Central memory CD8-positive, alpha-beta T cell (primary cell): ENCODE measurements at regions not wholly inside any gene's neighbourhood (a gene's known extent, or its start where the extent isn't known, plus 50 kb on each side); places are given as distances from the start of the nearest gene placed in this dataset.
"Not testable (repeated sequence)": the region's sequence is repeated elsewhere in the genome, so short reads cannot be mapped to it uniquely, and the experiment has no call there.

Source experiments
- ATAC-seq: fragments of 150-1000 bp; cut with Tn5 transposase; replicated peaks from 2 replicates; pipeline ENCODE4 v1.10.0; 2022; ENCODE audit warnings: mild to moderate bottlenecking, moderate FRiP score, moderate number of reproducible peaks; ENCODE audit not compliant: poor library complexity, severe bottlenecking; ENCODE audit errors: extremely low read depth
- DNase-seq, 2 donors: peaks; one replicate each; pipeline ENCODE4 v3.0.0; 2021; ENCODE audit warnings: low spot score in 2 of 2
- H3K27ac Mint-ChIP-seq: one replicate; pipeline ENCODE4 v1.8.0; 2022; ENCODE audit warnings: low read depth, mild to moderate bottlenecking, moderate library complexity, mixed read lengths
- H3K27me3 Mint-ChIP-seq: one replicate; pipeline ENCODE4 v1.8.0; 2022; ENCODE audit warnings: mixed read lengths
- H3K36me3 Mint-ChIP-seq: one replicate; pipeline ENCODE4 v1.8.0; 2022; ENCODE audit warnings: mild to moderate bottlenecking, moderate library complexity, mixed read lengths; ENCODE audit not compliant: insufficient read depth
- H3K4me1 Mint-ChIP-seq: one replicate; pipeline ENCODE4 v1.8.0; 2022; ENCODE audit warnings: mixed read lengths
- H3K4me3 Mint-ChIP-seq: one replicate; pipeline ENCODE4 v1.8.0; 2022; ENCODE audit warnings: mild to moderate bottlenecking, moderate library complexity, mixed read lengths
- H3K9me3 Mint-ChIP-seq: one replicate; pipeline ENCODE4 v1.8.0; 2022; ENCODE audit warnings: mixed read lengths

DNA sequence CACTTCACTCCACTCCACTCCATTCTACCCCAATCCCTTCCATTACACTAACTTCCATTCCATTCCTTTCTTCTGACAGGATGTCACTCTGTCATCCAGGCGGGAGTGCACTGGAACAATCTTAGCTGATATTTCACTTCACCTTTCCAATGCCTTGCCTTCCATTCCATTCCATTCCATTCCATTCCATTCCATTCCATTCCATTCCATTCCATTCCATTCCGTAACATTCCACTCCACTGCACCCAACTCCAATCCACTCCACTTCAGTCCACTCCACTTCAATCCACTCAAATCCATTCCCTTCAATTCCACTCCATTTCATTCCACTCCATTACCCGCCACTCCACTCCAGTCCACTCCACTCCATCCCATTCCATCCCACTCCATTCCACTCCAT is 1099.4 kb downstream of the TSPY10 start:
- Mint-ChIP-seq H3K4me1 (no peaks in the 10 kb centered on the region), H3K9me3 (peaks cover 10% of the 10 kb centered on the region), H3K27ac (no peak overlapping the region), H3K4me3 (no peak overlapping the region), H3K36me3 (no peaks in the 10 kb centered on the region), H3K27me3 (no peaks in the 10 kb centered on the region)
- ATAC-seq (no peak), DNase-seq (no peak)

DNA sequence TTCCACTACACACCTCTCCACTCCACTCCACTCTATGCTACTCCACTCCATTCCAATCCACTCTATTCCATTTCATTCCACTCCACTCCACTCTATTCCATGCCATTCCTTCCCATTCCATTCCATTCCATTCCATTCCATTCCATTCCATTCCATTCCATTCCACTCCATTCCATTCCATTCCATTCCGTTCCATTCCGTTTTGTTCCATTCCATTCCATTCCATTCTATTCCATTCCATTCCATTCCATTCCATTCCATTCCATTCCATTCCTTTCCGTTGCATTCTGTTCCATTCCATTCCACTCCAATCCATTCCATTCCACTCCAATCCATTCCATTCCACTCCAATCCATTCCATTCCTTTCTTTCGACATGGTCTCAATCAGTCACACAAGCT is 1121.1 kb downstream of the TSPY10 start:
- H3K36me3 Mint-ChIP-seq, ATAC-seq, DNase-seq, H3K27me3 Mint-ChIP-seq, H3K27ac Mint-ChIP-seq, H3K4me1 Mint-ChIP-seq, H3K4me3 Mint-ChIP-seq: not testable (repeated sequence)
- peaks cover 18% of the 10 kb centered on the region for H3K9me3 Mint-ChIP-seq

- not testable (repeated sequence) for ATAC-seq, H3K27me3 Mint-ChIP-seq, H3K4me1 Mint-ChIP-seq, H3K9me3 Mint-ChIP-seq, DNase-seq, H3K36me3 Mint-ChIP-seq, H3K4me3 Mint-ChIP-seq, H3K27ac Mint-ChIP-seq
These were observed 1129.4 kb downstream of the TSPY10 start for GRCh38 chrY:10657120-10657519.

GRCh38 chrY:10666785-10667184 is 1139.1 kb downstream of the TSPY10 start:
- DNase-seq (no peak), ATAC-seq (no peak)
- H3K27ac Mint-ChIP-seq, result no peak overlapping the region
- H3K4me3 Mint-ChIP-seq, result no peak overlapping the region
- H3K4me1 Mint-ChIP-seq, result no peaks in the 10 kb centered on the region
- H3K9me3 Mint-ChIP-seq, result peaks cover 49% of the 10 kb centered on the region
- no peaks in the 10 kb centered on the region for H3K27me3 Mint-ChIP-seq
- H3K36me3 Mint-ChIP-seq, result no peaks in the 10 kb centered on the region

GRCh38 chrY:10686414-10686813 is 1158.7 kb downstream of the TSPY10 start:
- Mint-ChIP-seq H3K4me1 (no peaks in the 10 kb centered on the region), H3K27me3 (no peaks in the 10 kb centered on the region), H3K4me3 (no peak overlapping the region), H3K27ac (no peak overlapping the region), H3K36me3 (no peaks in the 10 kb centered on the region), H3K9me3 (peaks cover 85% of the 10 kb centered on the region)
- DNase-seq (no peak), ATAC-seq (no peak)
